GM21360 (cell line): ENCODE measurements at regions not wholly inside any gene's neighbourhood (a gene's known extent, or its start where the extent isn't known, plus 50 kb on each side); places are given as distances from the start of the nearest gene placed in this dataset.
A peak's percentile ranks its signal among the peaks of the same experiment; 100 is the strongest.

Experiments used
- ATAC-seq: cut with Tn5 transposase; IDR thresholded peaks from one replicate; pipeline ENCODE4 v1.9.1; 2021; ENCODE audit warnings: mild to moderate bottlenecking, moderate library complexity; ENCODE audit not compliant: unreplicated experiment

GRCh38 chr18:43570593-43570992 is 293.3 kb upstream of the SYT4 start:
- ATAC-seq = no peak

- ATAC-seq = no peak
Observed at GRCh38 chr18:43571078-43571689, 293.9 kb upstream of the SYT4 start.

- peak; percentile 80 for ATAC-seq
Observed at GRCh38 chr18:43572163-43572562, 294.9 kb upstream of the SYT4 start.

GRCh38 chr18:43574974-43575373 is 297.7 kb upstream of the SYT4 start:
- no peak for ATAC-seq

- ATAC-seq = no peak
Observed at GRCh38 chr18:43578211-43578610, 300.9 kb upstream of the SYT4 start.

- no peak for ATAC-seq
Observed at GRCh38 chr18:43578706-43579105, 301.4 kb upstream of the SYT4 start.

GRCh38 chr18:43581936-43582519 is 304.7 kb upstream of the SYT4 start:
- ATAC-seq = no peak

- ATAC-seq = peak; percentile 77
Observed at GRCh38 chr18:43587538-43588153, 310.4 kb upstream of the SYT4 start.

- ATAC-seq = no peak
Observed at GRCh38 chr18:43588838-43589237, 311.5 kb upstream of the SYT4 start.

GRCh38 chr18:43589611-43590151 is 312.4 kb upstream of the SYT4 start:
- ATAC-seq = no peak

- no peak for ATAC-seq
Observed at GRCh38 chr18:43590182-43590903, 313.1 kb upstream of the SYT4 start.

GRCh38 chr18:43592269-43592668 is 315.0 kb upstream of the SYT4 start:
- no peak for ATAC-seq

GRCh38 chr18:43596105-43596712 is 318.9 kb upstream of the SYT4 start:
- peak; percentile 87 for ATAC-seq

GRCh38 chr18:43601432-43601831 is 324.1 kb upstream of the SYT4 start:
- ATAC-seq = no peak

- ATAC-seq = no peak
Observed at GRCh38 chr18:43605224-43605623, 327.9 kb upstream of the SYT4 start.

GRCh38 chr18:43606795-43607194 is 329.5 kb upstream of the SYT4 start:
- ATAC-seq = no peak

GRCh38 chr18:43620936-43621335 is 343.6 kb upstream of the SYT4 start:
- ATAC-seq = peak; percentile 80

GRCh38 chr18:43622024-43622423 is 344.7 kb upstream of the SYT4 start:
- no peak for ATAC-seq

- no peak for ATAC-seq
Observed at GRCh38 chr18:43625582-43625981, 348.3 kb upstream of the SYT4 start.

- ATAC-seq = no peak
Observed at GRCh38 chr18:43627848-43628530, 350.7 kb upstream of the SYT4 start.

GRCh38 chr18:43634994-43635393 is 357.7 kb upstream of the SYT4 start:
- ATAC-seq = no peak
